ENCODE measurements at regions not wholly inside any gene's neighbourhood (a gene's known extent, or its start where the extent isn't known, plus 50 kb on each side); places are given as distances from the start of the nearest gene placed in this dataset.
"Not testable (repeated sequence)": the region's sequence is repeated elsewhere in the genome, so short reads cannot be mapped to it uniquely, and the experiment has no call there.

DNA sequence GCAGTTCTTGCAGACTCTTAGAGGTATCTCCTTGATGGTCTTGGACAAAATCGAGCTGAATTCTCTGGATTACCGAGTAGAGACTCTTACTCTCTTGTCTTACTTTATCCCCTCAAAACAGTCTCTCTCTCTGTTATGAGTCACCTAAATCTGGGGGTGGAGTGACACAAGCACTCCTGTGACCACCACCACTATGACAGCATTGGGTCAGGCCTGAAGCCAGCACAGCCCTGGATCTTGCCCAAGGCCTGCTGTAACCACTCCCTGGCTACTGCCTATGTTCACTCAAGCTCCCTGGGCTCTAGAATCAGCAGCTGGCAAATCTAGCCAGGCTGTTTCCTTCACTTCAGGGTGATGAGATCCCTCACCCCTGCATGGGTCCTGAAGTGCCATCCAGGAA lies 662.5 kb downstream of the LUZP2 start:
- no peak for FAIRE-seq

DNA sequence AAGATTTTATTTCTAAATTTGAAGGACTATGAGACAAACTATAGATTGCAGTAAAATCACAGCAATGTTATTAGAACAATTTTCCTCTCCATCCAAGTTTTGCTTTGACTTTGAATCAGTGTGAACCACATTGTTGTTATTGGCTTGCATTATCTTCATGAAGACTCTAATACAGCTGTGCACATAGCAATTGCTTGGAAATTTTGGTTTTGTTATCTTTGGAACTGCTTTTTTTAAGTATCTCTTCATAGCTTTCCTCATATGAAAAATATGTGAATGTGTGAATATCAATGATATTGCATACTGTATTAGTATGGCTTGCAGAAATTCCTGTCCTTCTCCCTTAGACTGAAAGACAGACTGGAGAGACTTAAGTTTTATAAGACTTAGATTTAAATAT lies 666.6 kb downstream of the LUZP2 start:
- no peak for FAIRE-seq

DNA sequence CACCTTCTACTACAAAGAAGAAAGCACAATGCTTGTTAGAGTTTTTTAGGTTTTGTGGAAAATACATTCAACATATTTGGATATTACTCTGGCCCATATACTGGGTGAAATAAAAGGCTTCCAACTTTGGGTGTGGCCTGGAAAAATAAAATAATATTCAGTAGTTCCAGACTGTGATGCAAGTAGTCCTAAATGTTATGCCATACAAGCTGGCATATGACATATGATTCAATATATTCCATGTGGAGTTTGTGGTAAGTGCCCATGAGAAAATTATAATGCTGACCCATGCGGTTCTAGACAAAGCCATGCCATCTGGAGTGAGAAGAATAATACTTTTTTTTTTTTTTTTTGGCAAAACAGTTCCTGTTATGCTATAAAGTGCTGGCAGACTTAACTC lies 683.3 kb downstream of the LUZP2 start:
- FAIRE-seq, result no peak

DNA sequence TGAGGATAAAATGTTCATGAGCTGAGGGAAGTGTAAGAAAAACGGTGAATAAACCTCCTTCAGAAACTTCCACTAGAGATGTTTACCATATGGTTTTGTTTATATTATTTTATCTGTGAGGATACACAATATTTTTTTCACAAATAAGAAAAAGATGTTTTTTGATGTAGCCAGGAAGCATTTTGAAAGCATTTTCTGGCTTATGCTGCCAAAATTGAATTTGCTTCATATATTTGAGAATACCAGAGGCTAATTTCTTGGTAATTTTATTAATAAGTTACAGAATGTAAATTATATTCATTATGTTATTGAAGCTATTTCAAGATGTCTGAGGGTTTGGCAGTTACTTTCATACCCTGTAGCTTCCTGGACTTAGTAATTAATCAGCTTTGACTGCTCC lies 686.6 kb downstream of the LUZP2 start:
- no peak for FAIRE-seq

DNA sequence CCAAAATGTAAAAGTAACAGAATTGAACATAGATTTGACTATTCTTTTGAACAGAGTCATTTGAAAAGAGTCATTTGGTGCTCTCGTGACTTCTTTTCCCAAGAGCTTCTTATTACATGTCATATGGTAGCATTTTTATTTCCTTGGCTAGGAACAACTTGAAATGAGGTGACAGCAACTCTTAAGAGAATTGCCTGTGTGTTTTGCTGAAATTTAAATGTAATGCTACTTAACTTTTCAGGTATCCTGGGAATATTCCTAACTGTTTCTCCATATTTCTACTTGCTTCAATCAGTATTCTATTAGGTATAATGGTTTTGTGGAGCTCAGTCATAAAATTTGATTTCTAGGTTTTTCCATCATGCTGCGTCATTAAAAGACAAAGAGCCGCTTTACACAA lies 700.7 kb downstream of the LUZP2 start:
- no peak for FAIRE-seq

DNA sequence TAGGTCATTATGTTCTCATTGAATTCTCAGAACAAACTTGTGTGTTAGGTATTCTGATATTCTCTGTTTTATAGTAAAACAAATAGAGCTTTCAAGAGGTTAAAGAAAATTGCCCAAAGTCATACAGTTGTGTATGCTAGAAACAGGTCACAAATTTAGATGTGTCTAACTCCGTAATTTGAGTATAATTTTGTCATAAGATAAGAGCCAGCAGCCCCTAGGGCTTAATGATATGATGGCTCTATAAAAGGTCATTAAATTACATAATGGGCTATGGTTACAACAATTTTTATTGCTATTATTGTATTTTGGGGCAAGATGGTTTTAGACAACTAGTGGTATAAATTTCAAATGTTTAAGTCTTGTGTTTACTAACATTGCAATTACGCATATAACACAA lies 701.9 kb downstream of the LUZP2 start:
- FAIRE-seq, result no peak

DNA sequence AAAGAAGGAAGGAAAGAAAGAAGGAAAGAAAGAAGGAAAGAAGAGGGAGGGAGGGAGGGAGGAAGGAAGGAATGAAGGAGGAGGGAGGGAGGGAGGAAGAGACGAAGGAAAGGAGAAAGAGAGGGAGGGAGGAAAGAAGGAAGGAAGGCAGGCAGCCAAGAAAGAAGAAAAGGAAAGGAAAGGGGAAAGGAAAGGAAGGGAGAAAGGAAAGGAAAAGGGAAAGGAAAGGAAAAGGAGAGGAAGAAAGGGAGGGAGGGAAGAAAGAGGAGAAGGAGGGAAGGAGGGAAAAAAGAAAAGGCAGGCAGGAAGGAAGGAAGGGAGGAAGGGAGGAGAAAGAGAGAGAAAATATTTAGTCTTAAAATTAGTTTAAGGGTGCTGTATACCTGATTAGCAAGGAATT lies 704.1 kb downstream of the LUZP2 start:
- no peak for FAIRE-seq

DNA sequence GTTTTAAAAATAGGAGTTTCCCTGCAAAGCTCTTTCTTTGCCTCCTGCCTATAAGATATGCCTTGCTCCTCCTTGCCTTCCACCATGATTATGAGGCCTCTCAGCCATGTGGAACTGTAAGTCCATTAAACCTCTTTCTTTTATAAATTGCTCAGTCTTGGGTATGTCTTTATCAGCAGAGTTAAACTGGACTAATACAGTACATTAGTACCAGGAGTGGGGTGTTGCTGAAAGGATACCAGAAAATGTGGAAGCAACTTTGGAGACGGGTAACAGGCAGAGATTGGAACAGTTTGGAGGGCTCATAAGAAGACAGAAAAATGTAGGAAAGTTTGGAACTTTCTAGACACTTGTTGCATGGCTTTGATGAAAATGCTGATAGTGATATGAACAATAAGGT lies 709.9 kb downstream of the LUZP2 start:
- no peak for FAIRE-seq

DNA sequence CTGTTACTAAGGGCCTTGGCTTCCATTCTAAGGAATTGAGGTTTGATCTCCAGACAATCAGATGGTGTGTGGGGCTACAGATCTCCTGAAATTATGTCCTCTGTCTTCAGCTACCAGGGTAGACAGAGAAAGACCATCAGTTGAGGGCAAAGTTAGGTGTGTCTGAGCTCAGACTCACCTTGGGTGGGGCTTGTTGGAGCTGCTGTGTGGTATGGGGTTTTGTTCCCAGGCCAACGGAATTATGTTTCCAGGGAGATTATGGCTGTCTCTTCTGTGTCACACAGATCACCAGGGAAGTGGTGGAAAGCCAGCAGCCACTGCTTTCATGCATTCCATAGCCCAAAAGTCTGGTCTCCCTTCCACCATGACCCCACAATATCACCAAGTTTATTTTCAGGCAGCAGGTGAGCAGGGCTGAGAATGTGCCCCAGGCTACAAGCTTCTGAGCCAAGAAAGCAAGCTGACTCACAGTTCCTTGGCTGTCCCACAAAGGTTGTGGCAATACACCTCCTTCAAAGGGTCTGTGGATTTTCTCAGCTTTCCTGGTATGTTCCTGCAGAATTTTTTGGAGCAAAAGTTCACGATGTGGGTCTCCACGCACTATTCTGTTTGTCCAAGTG lies 714.9 kb downstream of the LUZP2 start:
- no peak for FAIRE-seq

DNA sequence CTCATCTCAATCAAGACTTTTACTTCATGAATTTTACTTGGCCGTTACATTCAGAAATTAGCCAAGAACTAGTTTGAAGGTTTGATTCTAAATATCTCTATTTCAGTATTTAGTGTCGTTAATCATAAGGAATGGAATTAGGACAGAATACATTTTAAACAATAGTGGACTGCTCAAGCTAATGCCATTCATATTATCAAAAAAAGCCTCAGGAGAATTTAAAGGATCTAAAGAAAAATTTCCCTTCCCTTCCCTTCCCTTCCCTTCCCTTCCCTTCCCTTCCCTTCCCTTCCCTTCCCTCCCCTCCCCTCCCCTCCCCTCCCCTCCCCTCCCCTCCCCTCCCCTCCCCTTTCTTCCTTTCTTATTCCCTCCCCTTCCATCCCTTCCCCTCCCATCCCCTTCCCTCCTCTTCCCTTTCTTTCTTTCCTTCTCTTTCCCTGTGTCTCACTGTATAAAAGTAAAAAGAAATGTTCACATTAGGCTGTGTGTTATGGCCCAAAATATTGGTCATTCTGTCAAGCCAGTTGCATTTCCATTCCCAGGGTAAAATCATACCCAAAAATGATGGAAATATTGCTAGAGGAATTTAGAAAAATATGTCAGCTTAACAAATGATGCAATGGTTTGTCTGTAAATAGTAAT lies 717.8 kb downstream of the LUZP2 start:
- no peak for FAIRE-seq

DNA sequence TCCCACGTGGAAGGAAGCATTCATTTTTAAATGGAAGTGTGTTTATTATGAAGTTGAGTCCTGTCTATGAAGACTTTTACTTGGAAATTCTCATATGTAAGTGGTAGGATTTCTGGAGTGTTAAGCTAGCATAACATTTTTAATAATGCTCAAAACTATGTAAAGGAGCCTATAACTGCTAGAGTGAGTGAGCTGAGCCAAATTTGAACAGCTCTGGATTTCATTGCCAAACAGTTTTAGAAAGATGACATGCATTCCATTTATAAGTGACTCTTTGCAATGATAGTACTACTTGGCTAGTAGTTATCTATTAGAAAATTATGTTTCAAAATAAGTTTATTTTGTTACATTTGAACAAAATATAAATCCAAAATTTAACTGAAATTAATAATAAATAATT lies 721.2 kb downstream of the LUZP2 start:
- no peak for FAIRE-seq

DNA sequence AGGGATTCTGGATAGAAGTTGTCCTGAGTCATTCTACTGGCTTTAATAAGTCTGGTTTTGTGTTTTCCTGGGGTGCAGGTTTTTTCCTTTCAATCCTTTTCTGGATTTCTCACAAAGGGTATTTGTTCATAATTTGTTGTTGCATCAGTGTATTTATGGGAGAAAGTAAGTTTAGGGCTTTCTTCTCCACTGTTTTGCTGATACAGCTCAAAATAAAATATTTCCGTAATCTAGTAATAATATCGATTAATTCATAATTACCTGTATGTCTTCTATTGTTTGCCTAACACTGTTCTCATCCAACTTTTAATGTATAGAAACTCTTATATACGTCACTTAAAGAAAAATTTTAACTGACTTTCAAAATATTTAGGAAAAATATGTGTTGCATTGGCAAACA lies 728.2 kb downstream of the LUZP2 start:
- FAIRE-seq, result no peak

DNA sequence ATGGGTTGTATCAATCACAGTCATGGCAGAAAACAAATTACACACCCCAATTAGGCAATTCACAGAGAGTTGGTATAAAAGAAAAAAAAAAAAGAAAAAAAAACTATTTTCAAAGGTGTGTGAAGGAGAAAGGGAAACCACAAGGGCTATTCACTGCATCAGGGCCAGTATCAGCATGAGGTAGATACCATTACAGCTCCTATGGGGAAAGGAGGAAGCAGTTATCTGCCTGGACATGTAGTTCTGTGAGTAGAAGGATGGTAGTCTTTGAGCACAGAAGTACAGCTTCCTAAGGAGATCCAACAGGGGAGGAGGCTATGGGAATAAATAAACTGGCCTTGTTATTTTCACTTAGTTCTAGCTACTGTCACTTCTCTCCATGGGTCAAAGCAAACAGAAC lies 746.1 kb downstream of the LUZP2 start:
- no peak for FAIRE-seq

DNA sequence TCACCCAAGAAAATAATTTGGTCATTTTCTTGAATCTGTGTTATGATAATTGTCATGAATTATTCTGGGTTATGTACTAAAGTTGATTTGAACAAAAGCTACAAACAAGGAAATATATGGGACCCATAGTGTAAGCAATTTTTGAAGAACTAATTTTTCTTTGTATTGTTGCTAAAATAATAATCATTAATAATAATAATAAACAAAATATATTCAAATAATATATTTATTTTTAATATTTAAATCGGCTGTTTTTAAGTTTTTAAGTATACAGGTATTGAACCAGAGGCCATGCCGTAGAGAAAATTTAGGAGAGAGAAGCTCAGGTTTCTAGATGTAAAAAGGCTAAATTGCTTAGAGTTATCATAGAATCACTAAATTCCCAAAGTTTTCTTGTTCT lies 747.3 kb downstream of the LUZP2 start:
- no peak for FAIRE-seq

DNA sequence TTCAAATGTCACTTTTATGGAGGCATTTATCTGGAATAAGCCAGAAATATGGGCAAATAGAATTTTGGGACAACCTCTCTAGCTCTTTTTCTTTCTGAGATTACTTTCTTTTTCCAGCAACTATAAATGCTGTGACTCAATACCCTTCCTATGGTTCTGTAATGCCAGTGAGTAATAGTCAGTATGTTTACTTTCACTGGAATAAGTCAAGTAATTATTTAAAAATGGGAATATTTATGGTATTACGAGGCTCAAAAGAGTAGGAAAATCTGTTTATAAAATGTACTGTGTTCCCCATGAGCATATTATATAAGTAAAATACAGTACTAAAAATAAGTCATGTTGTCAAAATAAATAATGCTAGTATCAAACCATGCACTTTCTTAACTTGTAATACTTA lies 750.5 kb downstream of the LUZP2 start:
- no peak for FAIRE-seq

DNA sequence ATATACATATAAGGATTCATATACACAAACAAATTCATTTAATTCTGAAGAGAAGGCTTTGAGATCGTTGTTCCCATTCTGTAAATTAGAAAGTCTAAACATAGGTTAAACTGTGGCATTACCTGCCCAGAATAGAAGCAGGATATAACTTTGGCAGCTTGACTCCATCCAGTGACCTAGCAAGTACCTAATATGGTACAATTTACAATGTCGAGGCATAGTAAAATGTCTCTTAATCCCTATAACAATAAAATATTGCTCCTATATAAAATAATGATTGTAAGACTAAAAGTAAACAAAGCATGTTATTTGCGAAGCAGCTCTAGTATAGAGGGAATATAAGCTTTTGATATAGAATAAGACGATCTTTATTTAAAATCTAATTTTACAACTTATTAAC lies 756.0 kb downstream of the LUZP2 start:
- no peak for FAIRE-seq

DNA sequence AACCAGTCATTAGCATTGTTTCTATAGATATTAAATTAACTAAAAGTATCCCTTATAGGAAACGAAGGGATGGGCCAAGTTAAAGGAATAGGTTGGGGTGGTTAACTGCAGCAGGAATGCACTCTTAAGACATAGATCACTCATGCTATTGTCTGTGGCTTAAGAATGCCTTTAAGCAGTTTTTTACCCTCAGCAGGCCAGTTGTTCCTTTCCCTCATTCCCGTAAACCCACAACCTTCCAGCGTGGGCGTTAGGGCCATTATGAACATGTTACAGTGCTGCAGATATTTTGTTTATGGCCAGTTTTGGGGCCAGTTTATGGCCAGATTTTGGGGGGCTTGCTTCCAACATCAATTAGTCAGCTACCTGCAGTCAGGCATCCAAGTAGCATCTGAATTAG lies 767.0 kb downstream of the LUZP2 start:
- not testable (repeated sequence) for FAIRE-seq

DNA sequence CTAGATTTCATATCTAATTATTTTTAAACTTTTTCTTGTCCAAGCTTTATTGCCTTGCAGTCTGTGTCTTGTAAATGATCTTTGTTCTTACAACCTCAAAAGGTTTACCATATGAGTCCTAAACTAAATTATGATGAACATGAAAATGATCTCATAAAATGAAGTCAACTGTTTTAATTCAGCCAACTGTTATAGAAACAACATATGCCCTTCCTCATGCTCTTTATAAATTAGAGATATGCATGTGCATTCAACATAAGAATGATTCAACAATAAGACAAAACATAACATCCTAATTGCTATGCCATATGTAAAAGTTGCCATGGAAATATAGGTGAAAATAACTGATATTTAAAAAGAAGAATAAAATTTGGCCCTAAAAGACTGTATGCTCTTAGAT lies 774.4 kb downstream of the LUZP2 start:
- FAIRE-seq, result no peak

DNA sequence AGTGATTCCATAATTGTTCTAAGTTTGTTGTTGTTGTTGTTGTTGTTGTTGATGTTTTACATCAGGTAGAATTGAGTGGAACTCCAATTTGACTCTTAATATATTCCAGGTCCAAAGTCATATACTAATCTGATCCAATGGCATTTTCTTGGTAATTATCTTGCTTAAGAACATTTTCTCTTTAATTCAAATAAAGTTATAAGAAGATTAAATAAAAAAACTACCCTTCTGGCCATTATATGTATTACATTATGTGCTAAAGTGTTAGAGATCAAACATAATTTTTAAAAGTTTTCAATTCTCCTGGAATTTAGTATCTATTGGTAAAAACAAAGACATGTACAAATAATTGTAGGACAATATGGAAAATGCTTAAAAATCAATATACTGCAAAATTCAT lies 775.4 kb downstream of the LUZP2 start:
- no peak for FAIRE-seq

DNA sequence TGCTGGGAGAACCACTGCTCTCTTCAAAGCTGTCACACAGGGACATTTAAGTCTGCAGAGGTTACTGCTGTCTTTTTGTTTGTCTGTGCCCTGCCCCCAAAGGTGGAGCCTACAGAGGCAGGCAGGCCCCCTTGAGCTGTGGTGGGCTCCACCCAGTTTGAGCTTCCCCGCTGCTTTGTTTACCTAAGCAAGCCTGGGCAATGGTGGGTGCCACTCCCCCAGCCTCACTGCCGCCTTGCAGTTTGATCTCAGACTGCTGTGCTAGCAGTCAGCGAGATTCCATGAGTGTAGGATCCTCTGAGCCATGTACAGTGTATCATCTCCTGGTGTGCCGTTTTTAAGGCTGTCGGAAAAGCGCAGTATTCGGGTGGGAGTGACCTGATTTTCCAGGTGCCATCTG lies 784.0 kb downstream of the LUZP2 start:
- not testable (repeated sequence) for FAIRE-seq

DNA sequence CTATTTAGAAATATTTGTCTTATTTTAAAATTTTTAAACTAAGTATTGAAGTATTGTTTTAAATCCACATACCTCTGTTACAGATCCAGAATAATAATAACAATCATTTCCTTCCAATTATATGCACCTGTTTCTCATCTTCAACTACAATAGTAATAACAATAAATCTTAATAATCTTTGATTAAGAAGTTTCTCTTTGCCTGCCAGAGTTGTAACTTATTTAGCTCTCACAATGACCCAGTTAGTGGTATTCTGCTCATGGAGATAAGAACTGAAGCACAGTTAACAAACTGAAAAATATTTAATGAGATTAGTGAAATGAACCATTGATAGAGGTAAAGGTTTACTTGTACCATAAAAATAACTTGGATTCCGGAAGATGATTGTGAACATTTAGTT lies 796.3 kb downstream of the LUZP2 start:
- FAIRE-seq, result no peak

DNA sequence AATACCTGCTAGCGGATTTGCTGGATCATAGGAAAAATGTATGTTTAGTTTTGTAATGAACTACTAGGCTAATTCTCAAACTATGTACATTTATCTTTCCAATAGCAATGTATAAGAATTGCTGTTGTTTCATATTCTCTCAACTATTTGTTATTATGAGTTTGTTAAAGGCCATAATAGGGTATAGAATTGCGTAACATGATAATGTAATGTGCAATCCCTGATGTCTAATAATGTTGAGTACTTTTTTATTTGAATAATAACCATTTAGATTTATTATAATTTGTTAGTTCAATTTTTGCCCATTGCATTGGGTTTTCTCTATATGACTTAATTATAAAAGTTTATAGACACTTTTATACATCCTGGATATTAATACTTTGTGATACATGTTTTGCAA lies 801.6 kb downstream of the LUZP2 start:
- no peak for FAIRE-seq

DNA sequence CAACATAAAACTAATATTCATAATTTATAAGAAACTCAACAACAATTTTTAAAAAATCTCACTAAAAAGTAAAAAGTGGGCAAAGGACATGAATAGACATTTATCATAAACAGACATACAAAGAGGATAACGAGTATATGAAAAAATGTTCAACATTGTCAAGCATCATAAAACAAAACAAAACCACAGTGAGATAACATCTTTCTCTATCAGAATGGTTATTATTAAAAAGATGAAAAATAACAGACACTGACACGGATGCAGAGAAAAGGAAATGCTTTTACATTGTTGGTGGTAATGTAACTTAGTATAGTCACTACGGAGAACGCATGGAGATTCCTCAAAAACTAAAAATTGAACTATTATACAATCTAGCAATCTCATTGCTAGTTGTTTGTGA lies 813.0 kb downstream of the LUZP2 start:
- no peak for FAIRE-seq

DNA sequence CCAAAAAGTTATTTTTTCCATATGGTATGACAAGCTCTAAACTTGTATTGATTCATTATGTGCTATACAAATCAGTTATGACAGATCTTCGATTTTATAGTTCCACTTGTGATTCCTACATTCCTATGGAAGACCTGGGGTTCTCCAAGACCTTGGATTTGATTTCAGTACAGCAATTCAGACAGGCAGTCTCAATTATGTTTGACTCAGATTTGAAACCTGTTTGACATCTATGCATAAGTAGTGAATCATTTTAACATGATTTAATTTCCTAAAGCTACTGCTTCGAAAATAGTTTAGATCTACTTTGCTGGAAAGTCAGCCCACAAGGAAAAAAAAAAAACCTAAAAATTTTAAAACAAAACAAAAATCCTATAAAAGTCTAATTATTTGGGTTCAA lies 820.4 kb downstream of the LUZP2 start:
- FAIRE-seq, result no peak

DNA sequence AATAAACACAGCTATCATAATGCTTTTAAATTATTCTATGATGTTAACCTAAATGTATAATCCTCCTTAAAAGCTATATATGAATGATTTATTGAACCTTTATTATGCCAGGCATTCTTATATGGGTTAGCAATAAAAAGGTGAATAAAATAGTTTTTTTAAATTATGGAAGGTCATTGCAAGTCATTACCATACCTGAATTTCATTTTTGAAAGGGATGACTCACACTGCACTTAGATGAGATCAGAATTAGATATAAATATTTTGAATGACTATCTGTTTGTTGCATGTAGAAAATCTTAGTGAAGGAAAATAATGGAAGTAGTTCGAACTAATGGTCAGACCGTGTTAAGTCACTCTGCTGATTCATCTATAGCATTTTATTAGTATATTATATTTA lies 822.3 kb downstream of the LUZP2 start:
- no peak for FAIRE-seq

All from TTC549 (cell line).